NCI-H524 (cell line): ENCODE measurements at regions not wholly inside any gene's neighbourhood (a gene's known extent, or its start where the extent isn't known, plus 50 kb on each side); places are given as distances from the start of the nearest gene placed in this dataset.
"Not testable (repeated sequence)": the region's sequence is repeated elsewhere in the genome, so short reads cannot be mapped to it uniquely, and the experiment has no call there.

Experiments
- DNase-seq, 2 experiments: peaks; one replicate each; lab custom pipeline; 2025; lab: John Stamatoyannopoulos, UW

- peak; percentile 3 to 63 for DNase-seq
Measured at GRCh38 chr9:97103613-97104383, 64.9 kb upstream of the CTSV start.

- DNase-seq: not testable (repeated sequence)
Measured at GRCh38 chr9:97099540-97099939, 60.6 kb upstream of the CTSV start.

GRCh38 chr9:97096793-97097192 is 57.9 kb upstream of the CTSV start:
- no peak for DNase-seq

GRCh38 chr9:97089361-97089760 is 50.4 kb upstream of the CTSV start:
- not testable (repeated sequence) for DNase-seq
